ENCODE measurements at regions not wholly inside any gene's neighbourhood (a gene's known extent, or its start where the extent isn't known, plus 50 kb on each side); places are given as distances from the start of the nearest gene placed in this dataset.

GRCh38 chr1:104797982-104798381 lies 1048.3 kb downstream of the AMY1C start:
- H3K27ac Mint-ChIP-seq: no peak overlapping the region
- no peaks in the 10 kb centered on the region for H3K27me3 Mint-ChIP-seq

GRCh38 chr1:104801344-104801743 lies 1051.6 kb downstream of the AMY1C start:
- ATAC-seq (ENCODE audit: low read depth) (no peak), DNase-seq (no peak)
- Mint-ChIP-seq H3K9me3 (no peaks in the 10 kb centered on the region), H3K27ac (no peak overlapping the region), H3K36me3 (ENCODE audit: low read depth) (no peaks in the 10 kb centered on the region), H3K27me3 (no peaks in the 10 kb centered on the region), H3K4me3 (no peak overlapping the region), H3K4me1 (no peaks in the 10 kb centered on the region)
- POLR2A ChIA-PET: no interaction called here
- no peak for TF ChIP-seq CTCF (IDR thresholded peaks at IDR 0.05)
- intact Hi-C loops (cut with micrococcal nuclease): no loop called here
- CTCF ChIA-PET: no interaction called here

More at GRCh38 chr1:104797982-104798381, 1048.3 kb downstream of the AMY1C start:
- Mint-ChIP-seq H3K36me3 (ENCODE audit: low read depth) (no peaks in the 10 kb centered on the region), H3K4me1 (no peaks in the 10 kb centered on the region), H3K4me3 (no peak overlapping the region), H3K9me3 (no peaks in the 10 kb centered on the region)
- CTCF ChIA-PET: no interaction called here
- no peak for TF ChIP-seq CTCF (IDR thresholded peaks at IDR 0.05)
- DNase-seq: no peak
- intact Hi-C loops (cut with micrococcal nuclease): no loop called here
- POLR2A ChIA-PET: no interaction called here
- no peak for ATAC-seq (ENCODE audit: low read depth)

- Mint-ChIP-seq H3K27me3 (no peaks in the 10 kb centered on the region), H3K9me3 (no peaks in the 10 kb centered on the region), H3K4me3 (no peak overlapping the region), H3K27ac (no peak overlapping the region), H3K36me3 (ENCODE audit: low read depth) (no peaks in the 10 kb centered on the region), H3K4me1 (no peaks in the 10 kb centered on the region)
- TF ChIP-seq CTCF (IDR thresholded peaks at IDR 0.05): no peak
- CTCF ChIA-PET: no interaction called here
- ATAC-seq (ENCODE audit: low read depth): no peak
- no peak for DNase-seq
- intact Hi-C loops (cut with micrococcal nuclease): no loop called here
- POLR2A ChIA-PET: no interaction called here
Measured at GRCh38 chr1:104804147-104804546, 1054.4 kb downstream of the AMY1C start.

DNA sequence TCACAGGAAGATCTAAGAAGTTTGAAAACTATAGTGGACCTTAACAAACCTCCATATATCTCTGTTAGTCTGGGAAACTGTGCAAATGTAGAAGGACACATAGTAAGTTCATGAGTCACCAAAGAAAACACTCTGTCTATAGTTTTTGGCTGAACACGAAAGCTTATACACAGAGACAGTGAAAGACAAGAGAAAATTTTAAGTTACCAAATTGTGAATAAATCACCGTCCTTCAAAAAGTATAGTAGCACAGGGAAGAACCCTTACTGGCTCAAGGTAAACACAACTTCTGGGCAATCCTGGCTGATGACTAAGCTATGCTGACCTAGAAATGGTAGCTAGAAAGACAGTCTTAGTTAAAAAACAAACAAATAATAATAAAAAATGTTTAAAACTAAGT lies 1057.9 kb downstream of the AMY1C start:
- CTCF ChIA-PET: interaction anchor here (1.1 to 1.4 kb wide), 2 partner anchors 26 to 159 kb away, joined by 3 read pairs; no protein-coding TSS in a partner anchor
- intact Hi-C loops (cut with micrococcal nuclease): no loop called here
- no peaks in the 10 kb centered on the region for H3K9me3 Mint-ChIP-seq
- DNase-seq (no peak), ATAC-seq (ENCODE audit: low read depth) (no peak)
- H3K4me1 Mint-ChIP-seq: no peaks in the 10 kb centered on the region
- H3K4me3 Mint-ChIP-seq: no peak overlapping the region
- POLR2A ChIA-PET: no interaction called here
- H3K27ac Mint-ChIP-seq: no peak overlapping the region
- TF ChIP-seq CTCF (IDR thresholded peaks at IDR 0.05): no peak
- no peaks in the 10 kb centered on the region for H3K36me3 Mint-ChIP-seq (ENCODE audit: low read depth)
- no peaks in the 10 kb centered on the region for H3K27me3 Mint-ChIP-seq

- Mint-ChIP-seq H3K36me3 (ENCODE audit: low read depth) (no peaks in the 10 kb centered on the region), H3K9me3 (peaks cover 5% of the 10 kb centered on the region), H3K4me3 (no peak overlapping the region), H3K27me3 (no peaks in the 10 kb centered on the region), H3K27ac (no peak overlapping the region), H3K4me1 (no peaks in the 10 kb centered on the region)
- no peak for DNase-seq
- intact Hi-C loops (cut with micrococcal nuclease): loop anchor here (5.0 kb wide), 1 partner anchor 152 kb away; no protein-coding TSS in a partner anchor
- ATAC-seq (ENCODE audit: low read depth): no peak
- ChIA-PET CTCF (no interaction called here), POLR2A (no interaction called here)
- no peak for TF ChIP-seq CTCF (IDR thresholded peaks at IDR 0.05)
Measured at GRCh38 chr1:104825401-104825800, 1075.7 kb downstream of the AMY1C start.

Data from activated B cell treated with CpG ODN at 0.5 μM for 24 hours (primary cell).